ENCODE measurements at regions not wholly inside any gene's neighbourhood (a gene's known extent, or its start where the extent isn't known, plus 50 kb on each side); places are given as distances from the start of the nearest gene placed in this dataset.

GRCh38 chr5:99807346-99807745 lies 727.8 kb upstream of the FAM174A start:
- Mint-ChIP-seq H3K27ac (ENCODE audit: unreplicated experiment) (no peak overlapping the region), H3K27me3 (ENCODE audit: insufficient read depth, unreplicated experiment) (no peaks in the 10 kb centered on the region), H3K9me3 (ENCODE audit: unreplicated experiment) (no peaks in the 10 kb centered on the region), H3K4me1 (ENCODE audit: low read depth, unreplicated experiment) (no peaks in the 10 kb centered on the region), H3K36me3 (ENCODE audit: insufficient read depth, unreplicated experiment) (no peaks in the 10 kb centered on the region), H3K4me3 (ENCODE audit: unreplicated experiment) (no peak overlapping the region)
- ChIA-PET CTCF (no interaction called here), POLR2A (no interaction called here)
- no peaks in the 10 kb centered on the region for H3K27me3 ChIP-seq (replicated peaks; ENCODE audit: control insufficient read depth, insufficient read depth, low read length)
- BruUV-seq (replicated peaks): no TSS peak
- no peak overlapping the region for H3K4me3 ChIP-seq (ENCODE audit: low read depth, low read length)
- DNase-seq: no peak
- no peak for TF ChIP-seq CTCF (IDR thresholded peaks at IDR 0.05; ENCODE audit: insufficient read depth in 1 of 2, low read depth in 1 of 2, low read length in 1 of 2, severe bottlenecking in 1 of 2, unreplicated experiment in 1 of 2)
- intact Hi-C loops (cut with micrococcal nuclease; ENCODE audit: unreplicated experiment): no loop called here
- H3K4me1 ChIP-seq: no peaks in the 10 kb centered on the region
- no peaks in the 10 kb centered on the region for H3K36me3 ChIP-seq (ENCODE audit: control insufficient read depth, insufficient read depth, low read length)
- no peaks in the 10 kb centered on the region for H3K9me3 ChIP-seq

GRCh38 chr5:99795031-99795430 lies 740.1 kb upstream of the FAM174A start:
- H3K27ac Mint-ChIP-seq (ENCODE audit: unreplicated experiment): no peak overlapping the region
- POLR2A ChIA-PET: no interaction called here
- no peaks in the 10 kb centered on the region for H3K36me3 ChIP-seq (ENCODE audit: control insufficient read depth, insufficient read depth, low read length)

GRCh38 chr5:99788482-99788881 lies 746.7 kb upstream of the FAM174A start:
- Mint-ChIP-seq H3K4me1 (ENCODE audit: low read depth, unreplicated experiment) (no peaks in the 10 kb centered on the region), H3K4me3 (ENCODE audit: unreplicated experiment) (no peak overlapping the region), H3K9me3 (ENCODE audit: unreplicated experiment) (peaks cover 11% of the 10 kb centered on the region), H3K27ac (ENCODE audit: unreplicated experiment) (no peak overlapping the region), H3K36me3 (ENCODE audit: insufficient read depth, unreplicated experiment) (no peaks in the 10 kb centered on the region), H3K27me3 (ENCODE audit: insufficient read depth, unreplicated experiment) (no peaks in the 10 kb centered on the region)
- Histone ChIP-seq H3K36me3 (ENCODE audit: control insufficient read depth, insufficient read depth, low read length) (no peaks in the 10 kb centered on the region), H3K27me3 (replicated peaks; ENCODE audit: control insufficient read depth, insufficient read depth, low read length) (no peaks in the 10 kb centered on the region), H3K4me1 (no peaks in the 10 kb centered on the region), H3K9me3 (no peaks in the 10 kb centered on the region), H3K4me3 (ENCODE audit: low read depth, low read length) (no peak overlapping the region)
- no peak for TF ChIP-seq CTCF (IDR thresholded peaks at IDR 0.05; ENCODE audit: insufficient read depth in 1 of 2, low read depth in 1 of 2, low read length in 1 of 2, severe bottlenecking in 1 of 2, unreplicated experiment in 1 of 2)
- intact Hi-C loops (cut with micrococcal nuclease; ENCODE audit: unreplicated experiment): no loop called here
- BruUV-seq (replicated peaks): no TSS peak
- DNase-seq: no peak
- ChIA-PET CTCF (no interaction called here), POLR2A (no interaction called here)

More at GRCh38 chr5:99795031-99795430, 740.1 kb upstream of the FAM174A start:
- TF ChIP-seq CTCF (IDR thresholded peaks at IDR 0.05; ENCODE audit: insufficient read depth in 1 of 2, low read depth in 1 of 2, low read length in 1 of 2, severe bottlenecking in 1 of 2, unreplicated experiment in 1 of 2): no peak
- CTCF ChIA-PET: no interaction called here
- Histone ChIP-seq H3K4me3 (ENCODE audit: low read depth, low read length) (no peak overlapping the region), H3K27me3 (replicated peaks; ENCODE audit: control insufficient read depth, insufficient read depth, low read length) (no peaks in the 10 kb centered on the region), H3K9me3 (no peaks in the 10 kb centered on the region), H3K4me1 (no peaks in the 10 kb centered on the region)
- BruUV-seq (replicated peaks): no TSS peak
- H3K9me3 Mint-ChIP-seq (ENCODE audit: unreplicated experiment): peaks cover 11% of the 10 kb centered on the region
- no peak for DNase-seq
- no peak overlapping the region for H3K4me3 Mint-ChIP-seq (ENCODE audit: unreplicated experiment)
- H3K36me3 Mint-ChIP-seq (ENCODE audit: insufficient read depth, unreplicated experiment): no peaks in the 10 kb centered on the region
- H3K27me3 Mint-ChIP-seq (ENCODE audit: insufficient read depth, unreplicated experiment): no peaks in the 10 kb centered on the region
- intact Hi-C loops (cut with micrococcal nuclease; ENCODE audit: unreplicated experiment): no loop called here
- H3K4me1 Mint-ChIP-seq (ENCODE audit: low read depth, unreplicated experiment): no peaks in the 10 kb centered on the region
